ENCODE measurements at regions not wholly inside any gene's neighbourhood (a gene's known extent, or its start where the extent isn't known, plus 50 kb on each side); places are given as distances from the start of the nearest gene placed in this dataset.
"Not testable (repeated sequence)": the region's sequence is repeated elsewhere in the genome, so short reads cannot be mapped to it uniquely, and the experiment has no call there.

DNA sequence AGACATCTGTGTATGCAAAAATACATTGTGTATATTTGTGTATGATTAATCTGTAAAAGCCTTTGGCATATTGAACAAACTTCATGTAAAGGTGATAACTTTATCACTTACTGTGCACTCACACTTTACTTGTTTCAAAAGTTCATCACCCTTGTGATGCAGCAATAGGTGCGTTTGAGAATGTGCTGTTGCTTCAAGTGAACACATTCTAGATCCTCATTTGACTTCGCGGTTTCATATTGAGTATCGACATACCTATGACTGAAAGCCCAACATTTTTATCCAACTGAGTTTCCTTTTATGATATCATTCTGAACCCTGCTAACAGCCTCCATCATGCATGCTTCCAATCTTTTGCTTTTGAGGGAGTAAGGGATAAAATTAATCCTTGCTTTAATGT lies 1086.9 kb downstream of the TMEM121 start:
- Histone ChIP-seq H3K9me3 (no peaks in the 10 kb centered on the region), H3K4me3 (no peak overlapping the region), H3K27ac (no peak overlapping the region), H3K4me1 (no peaks in the 10 kb centered on the region), H3K36me3 (ENCODE audit: insufficient read depth in 1 of 2, low read depth in 1 of 2) (no peaks in the 10 kb centered on the region), H3K27me3 (ENCODE audit: insufficient read depth in 3 of 3, low read length in 2 of 3) (no peaks in the 10 kb centered on the region)
- TF ChIP-seq, protein P1, sequence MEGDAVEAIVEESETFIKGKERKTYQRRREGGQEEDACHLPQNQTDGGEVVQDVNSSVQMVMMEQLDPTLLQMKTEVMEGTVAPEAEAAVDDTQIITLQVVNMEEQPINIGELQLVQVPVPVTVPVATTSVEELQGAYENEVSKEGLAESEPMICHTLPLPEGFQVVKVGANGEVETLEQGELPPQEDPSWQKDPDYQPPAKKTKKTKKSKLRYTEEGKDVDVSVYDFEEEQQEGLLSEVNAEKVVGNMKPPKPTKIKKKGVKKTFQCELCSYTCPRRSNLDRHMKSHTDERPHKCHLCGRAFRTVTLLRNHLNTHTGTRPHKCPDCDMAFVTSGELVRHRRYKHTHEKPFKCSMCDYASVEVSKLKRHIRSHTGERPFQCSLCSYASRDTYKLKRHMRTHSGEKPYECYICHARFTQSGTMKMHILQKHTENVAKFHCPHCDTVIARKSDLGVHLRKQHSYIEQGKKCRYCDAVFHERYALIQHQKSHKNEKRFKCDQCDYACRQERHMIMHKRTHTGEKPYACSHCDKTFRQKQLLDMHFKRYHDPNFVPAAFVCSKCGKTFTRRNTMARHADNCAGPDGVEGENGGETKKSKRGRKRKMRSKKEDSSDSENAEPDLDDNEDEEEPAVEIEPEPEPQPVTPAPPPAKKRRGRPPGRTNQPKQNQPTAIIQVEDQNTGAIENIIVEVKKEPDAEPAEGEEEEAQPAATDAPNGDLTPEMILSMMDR (IDR thresholded peaks at IDR 0.05), result no peak
- ATAC-seq (no peak), DNase-seq (no peak)
- intact Hi-C loops (cut with DNase I), result no loop called here
- WGBS, 3 donors, result 57 to 60% (median 59%) methylated on average over 4 of the region's 4 CpGs

DNA sequence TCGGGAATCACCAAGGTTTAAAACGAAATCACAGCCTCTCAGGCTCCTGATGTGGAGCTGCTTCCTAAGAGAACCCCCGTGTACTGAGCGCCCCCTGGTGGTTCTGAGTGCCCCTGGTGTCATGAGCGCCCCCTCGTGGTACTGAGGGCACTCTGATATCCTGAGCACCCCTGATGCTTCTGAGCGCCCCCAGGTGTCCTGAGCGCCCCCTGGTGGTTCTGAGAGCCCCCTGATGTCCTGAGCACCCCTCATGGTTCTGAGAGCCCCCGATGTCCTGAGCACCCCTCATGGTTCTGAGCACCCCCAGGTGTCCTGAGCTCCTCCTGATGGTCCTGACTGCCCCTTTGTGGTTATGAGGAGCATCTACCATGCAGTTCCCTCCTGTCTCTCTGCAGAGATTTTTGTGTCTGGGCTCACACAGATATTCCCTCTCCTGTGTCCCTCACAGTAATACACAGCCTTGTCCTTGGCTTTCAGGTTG lies 1092.1 kb downstream of the TMEM121 start:
- H3K36me3 ChIP-seq (ENCODE audit: insufficient read depth in 1 of 2, low read depth in 1 of 2); H3K27me3 ChIP-seq (ENCODE audit: insufficient read depth in 3 of 3, low read length in 2 of 3); H3K9me3 ChIP-seq; ATAC-seq; H3K4me3 ChIP-seq; intact Hi-C loops (cut with DNase I); H3K27ac ChIP-seq; H3K4me1 ChIP-seq: not testable (repeated sequence)
- WGBS, 3 donors, result 48 to 56% (median 54%) methylated on average over 9 of the region's 9 CpGs
- peak in 1 of 2 donors; percentile 24 for DNase-seq

DNA sequence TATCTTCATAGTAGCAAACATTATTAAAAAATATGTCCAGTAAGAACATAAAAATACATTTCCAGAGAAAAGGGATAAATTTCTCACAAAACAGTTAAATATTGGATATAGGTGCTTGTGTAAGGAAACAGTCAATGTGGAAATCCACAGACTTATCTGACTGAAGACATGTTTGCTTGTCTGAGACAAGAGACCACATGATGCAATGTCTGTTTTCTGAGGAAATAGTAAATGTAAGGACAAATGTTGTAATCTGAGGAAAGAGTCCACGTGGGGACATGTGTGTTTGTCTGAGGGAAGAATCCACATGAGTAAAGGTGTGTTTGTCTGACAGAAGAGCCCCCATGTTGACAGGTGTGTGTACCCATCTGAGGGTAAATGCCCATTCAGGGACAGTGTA lies 1093.2 kb downstream of the TMEM121 start:
- Histone ChIP-seq H3K27me3 (ENCODE audit: insufficient read depth in 3 of 3, low read length in 2 of 3) (peaks cover 0 to under 1% (median 0%) of the 10 kb centered on the region in 3 donors), H3K9me3 (no peaks in the 10 kb centered on the region), H3K4me1 (no peaks in the 10 kb centered on the region), H3K4me3 (no peak overlapping the region), H3K36me3 (ENCODE audit: insufficient read depth in 1 of 2, low read depth in 1 of 2) (no peaks in the 10 kb centered on the region), H3K27ac (no peak overlapping the region)
- 5 to 10% (median 5%) methylated on average over 1 of the region's 1 CpG for WGBS, 3 donors
- ATAC-seq (no peak), DNase-seq (no peak)
- TF ChIP-seq, protein P1 (IDR thresholded peaks at IDR 0.05), result no peak
- intact Hi-C loops (cut with DNase I), result no loop called here

DNA sequence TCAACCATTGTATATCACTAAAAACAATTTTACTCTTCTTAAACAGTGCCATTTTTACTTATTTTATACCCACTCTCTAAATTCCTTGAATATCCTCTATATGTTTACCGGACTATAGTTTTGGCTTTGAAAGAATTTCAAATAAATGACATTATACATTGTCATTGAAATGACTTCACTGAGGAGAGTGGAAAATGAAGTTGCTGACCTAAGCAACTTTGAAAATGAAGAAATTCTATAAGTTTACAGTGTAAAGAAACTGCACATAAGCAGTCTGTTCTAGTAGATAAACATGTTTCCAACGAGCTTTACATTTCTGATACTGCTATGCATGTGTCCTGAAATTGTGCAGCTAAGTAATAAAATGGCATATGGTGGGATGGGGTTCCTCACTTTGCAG lies 1094.0 kb downstream of the TMEM121 start:
- H3K27ac ChIP-seq, result no peak overlapping the region
- H3K36me3 ChIP-seq (ENCODE audit: insufficient read depth in 1 of 2, low read depth in 1 of 2), result no peaks in the 10 kb centered on the region
- DNase-seq (no peak), ATAC-seq (no peak)
- no peaks in the 10 kb centered on the region for H3K9me3 ChIP-seq
- no peak overlapping the region for H3K4me3 ChIP-seq
- 54 to 62% (median 54%) methylated on average over 2 of the region's 2 CpGs for WGBS, 3 donors
- H3K27me3 ChIP-seq (ENCODE audit: insufficient read depth in 3 of 3, low read length in 2 of 3), result peaks cover 0 to 1% (median 0%) of the 10 kb centered on the region in 3 donors
- H3K4me1 ChIP-seq, result no peaks in the 10 kb centered on the region
- intact Hi-C loops (cut with DNase I), result no loop called here
- TF ChIP-seq, protein P1 (IDR thresholded peaks at IDR 0.05), result no peak

DNA sequence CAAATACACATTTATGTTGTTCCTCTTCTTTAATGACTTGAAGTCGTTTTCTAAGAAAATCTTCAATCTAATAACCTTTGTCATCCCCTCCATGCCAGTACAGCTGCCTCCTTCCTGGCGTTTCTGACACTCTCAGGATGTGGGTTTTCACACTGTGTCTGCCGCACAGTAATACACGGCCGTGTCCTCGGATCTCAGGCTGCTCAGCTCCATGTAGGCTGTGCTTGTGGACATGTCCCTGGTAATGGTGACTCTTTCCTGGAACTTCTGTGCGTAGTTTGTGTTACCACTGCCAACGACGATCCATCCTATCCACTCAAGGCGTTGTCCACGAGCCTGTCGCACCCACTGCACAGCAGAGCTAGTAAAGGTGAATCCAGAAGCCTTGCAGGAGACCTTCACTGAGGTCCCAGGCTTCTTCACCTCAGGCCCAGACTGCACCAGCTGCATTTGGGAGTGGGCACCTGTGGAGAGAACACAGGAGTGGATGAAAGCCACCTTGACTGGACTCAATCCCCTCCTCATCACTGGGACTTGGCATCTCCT lies 1095.9 kb downstream of the TMEM121 start:
- intact Hi-C loops (cut with DNase I), result no loop called here
- TF ChIP-seq, protein P1 (IDR thresholded peaks at IDR 0.05), result no peak
- H3K36me3 ChIP-seq (ENCODE audit: insufficient read depth in 1 of 2, low read depth in 1 of 2), result no peaks in the 10 kb centered on the region
- H3K4me1 ChIP-seq, result no peaks in the 10 kb centered on the region
- peaks cover 0 to 1% (median 0%) of the 10 kb centered on the region in 3 donors for H3K27me3 ChIP-seq (ENCODE audit: insufficient read depth in 3 of 3, low read length in 2 of 3)
- ATAC-seq, result no peak
- no peak overlapping the region for H3K4me3 ChIP-seq
- no peak for DNase-seq
- H3K27ac ChIP-seq, result no peak overlapping the region
- H3K9me3 ChIP-seq, result no peaks in the 10 kb centered on the region
- 59 to 65% (median 60%) methylated on average over 12 of the region's 12 CpGs for WGBS, 3 donors
